Ishikawa (cell line): ENCODE measurements at regions not wholly inside any gene's neighbourhood (a gene's known extent, or its start where the extent isn't known, plus 50 kb on each side); places are given as distances from the start of the nearest gene placed in this dataset.

Experiments
- CEBPB ChIP-seq: IDR thresholded peaks from 2 replicates; pipeline ENCODE4 v1.6.1; 2012
- CREB1 ChIP-seq: IDR thresholded peaks from 2 replicates; pipeline ENCODE4 v1.6.1; 2012; ENCODE audit warnings: low read depth
- EGR1 ChIP-seq: IDR thresholded peaks from 2 replicates; pipeline ENCODE4 v1.6.1; 2012
- EP300 ChIP-seq: IDR thresholded peaks from 2 replicates; pipeline ENCODE4 v1.6.1; 2012; ENCODE audit warnings: borderline replicate concordance
- FOXM1 ChIP-seq: IDR thresholded peaks from 2 replicates; pipeline ENCODE4 v1.6.1; 2012; ENCODE audit warnings: low read depth, borderline replicate concordance
- MAX ChIP-seq: IDR thresholded peaks from 2 replicates; pipeline ENCODE4 v1.6.1; 2012
- NFIC ChIP-seq: IDR thresholded peaks from 2 replicates; pipeline ENCODE4 v1.6.1; 2012
- RAD21 ChIP-seq: IDR thresholded peaks from 2 replicates; pipeline ENCODE4 v1.6.1; 2012; ENCODE audit warnings: low read depth
- REST ChIP-seq: IDR thresholded peaks from 2 replicates; pipeline ENCODE4 v1.6.1; 2012; ENCODE audit warnings: low read depth, mild to moderate bottlenecking
- TAF1 ChIP-seq: IDR thresholded peaks from 2 replicates; pipeline ENCODE4 v1.6.1; 2012; ENCODE audit warnings: low read depth, mild to moderate bottlenecking
- TCF12 ChIP-seq: IDR thresholded peaks from 2 replicates; pipeline ENCODE4 v1.6.1; 2012; ENCODE audit warnings: low read depth
- TEAD4 ChIP-seq: IDR thresholded peaks from 2 replicates; pipeline ENCODE4 v1.6.1; 2012
- USF1 ChIP-seq: IDR thresholded peaks from 2 replicates; pipeline ENCODE4 v1.6.1; 2012
- YY1 ChIP-seq: IDR thresholded peaks from 2 replicates; pipeline ENCODE4 v1.6.1; 2012; ENCODE audit warnings: low read depth
- ZBTB7A ChIP-seq: IDR thresholded peaks from 2 replicates; pipeline ENCODE4 v1.6.1; 2012; ENCODE audit warnings: low read depth

- TF ChIP-seq TCF12 (no peak), EGR1 (no peak), MAX (no peak)
Observed at GRCh38 chr2:5401115-5401657, 291.0 kb upstream of the SOX11 start.

GRCh38 chr2:5403392-5403791 lies 288.8 kb upstream of the SOX11 start:
- TF ChIP-seq YY1, result no peak

GRCh38 chr2:5409898-5410381 lies 282.2 kb upstream of the SOX11 start:
- TF ChIP-seq TAF1, result no peak
- no peak for TF ChIP-seq MAX
- no peak for TF ChIP-seq CREB1
- TF ChIP-seq EP300, result no peak
- TF ChIP-seq FOXM1, result no peak
- no peak for TF ChIP-seq USF1
- no peak for TF ChIP-seq NFIC
- no peak for TF ChIP-seq TEAD4
- TF ChIP-seq REST, result no peak
- TF ChIP-seq EGR1, result no peak
- TF ChIP-seq ZBTB7A, result no peak
- TF ChIP-seq TCF12, result no peak
- TF ChIP-seq RAD21, result no peak
- no peak for TF ChIP-seq CEBPB
- TF ChIP-seq YY1, result no peak

GRCh38 chr2:5410991-5411700 lies 281.0 kb upstream of the SOX11 start:
- TF ChIP-seq ZBTB7A (no peak), RAD21 (no peak), TAF1 (no peak), USF1 (no peak), TCF12 (no peak), EGR1 (no peak), CREB1 (no peak)

- TF ChIP-seq EGR1 (no peak), MAX (no peak), TEAD4 (no peak), TCF12 (no peak), REST (no peak), EP300 (no peak), TAF1 (no peak), RAD21 (no peak), YY1 (no peak), ZBTB7A (no peak), CEBPB (no peak), CREB1 (no peak), NFIC (no peak), FOXM1 (no peak)
Observed at GRCh38 chr2:5412001-5412400, 280.2 kb upstream of the SOX11 start.

- TF ChIP-seq YY1 (no peak), ZBTB7A (no peak), TCF12 (no peak), NFIC (no peak), EP300 (no peak), TAF1 (no peak), RAD21 (no peak), FOXM1 (no peak), REST (no peak), EGR1 (no peak), CEBPB (no peak), USF1 (no peak), CREB1 (no peak), TEAD4 (no peak)
Observed at GRCh38 chr2:5433855-5434254, 258.3 kb upstream of the SOX11 start.
